Body of pancreas (tissue), 4 donors: ENCODE measurements at regions not wholly inside any gene's neighbourhood (a gene's known extent, or its start where the extent isn't known, plus 50 kb on each side); places are given as distances from the start of the nearest gene placed in this dataset. TPM values are rescaled to one million over a fixed set of nuclear protein-coding genes. Genes with fewer than 3 reads are reported as not detected.

Experiments
- ATAC-seq: fragments of 150-250 bp; one replicate; pipeline ENCODE4 v1.9.1; 2016
- DNase-seq, 4 donors: peaks; one replicate each; pipeline ENCODE4 v3.0.0-alpha.2; 2019
- H3K27ac ChIP-seq, 4 donors: fragments of 200-600 bp; sonication (generic); 1 replicate in 3 of 4; 2 replicates in 1 of 4; pipeline versions ENCODE4 v1.5.1 to v1.6.1; 2016 to 2019; ENCODE audit warnings: mild to moderate bottlenecking in 1 of 4, mixed read lengths in 1 of 4, moderate library complexity in 1 of 4
- H3K27me3 ChIP-seq, 2 donors: fragments of 200-600 bp; sonication (generic); one replicate each; pipeline ENCODE4 v1.6.0; 2016; ENCODE audit warnings: mild to moderate bottlenecking in 1 of 2
- H3K36me3 ChIP-seq, 2 donors: fragments of 200-600 bp; sonication (generic); replicated peaks in 1 of 2; 2 replicates each; pipeline ENCODE4 v1.5.1; 2016; ENCODE audit warnings: low read depth in 2 of 2; ENCODE audit not compliant: insufficient read depth in 1 of 2
- H3K4me1 ChIP-seq: fragments of 200-600 bp; sonication (generic); one replicate; pipeline ENCODE4 v1.6.0; 2016
- H3K4me3 ChIP-seq, 2 donors: fragments of 200-600 bp; sonication (generic); 1 replicate in 1 of 2; 2 replicates in 1 of 2; pipeline ENCODE4 v1.5.1; 2016 to 2019
- H3K9me3 ChIP-seq, 3 donors: fragments of 200-600 bp; sonication (generic); 1 replicate in 2 of 3; 2 replicates in 1 of 3; pipeline ENCODE4 v1.5.1; 2016
- POLR2A ChIP-seq, 3 donors: fragments of 450-650 bp; IDR thresholded peaks; one replicate each; pipeline ENCODE4 v1.6.1; 2016; ENCODE audit warnings: antibody characterized with exemption in 3 of 3, mild to moderate bottlenecking in 2 of 3
- WGBS, 2 donors: methylation state at CpG; one replicate each; pipeline ENCODE4 v1.1.5; 2017; 5-methylcytosine and 5-hydroxymethylcytosine counted together
- intact Hi-C: fragments of 100-400 bp; cut with DNase I; formaldehyde crosslinking; loops from one replicate; pipeline ENCODE4 v1.15.1; 2023
- microRNA-seq, 2 donors: library from miRNA; unstranded; fragments of <30 nt; microRNA quantifications; one replicate each; pipeline ENCODE4, GENCODE V29; 2016; ENCODE audit warnings: borderline number of aligned reads in 2 of 2, borderline replicate concordance in 2 of 2
- small RNA-seq: library from RNA; depleted of rRNA; stranded (forward); fragments of <200 nt; gene quantifications from one replicate; pipeline ENCODE3, GENCODE V24; 2016
- TF ChIP-seq, protein P1 (sequence below), 7 experiments: fragments of 450-650 bp in 4 of 7; fragments of 200-600 bp in 3 of 7; sonication (generic) in 3 of 7; IDR thresholded peaks; one replicate each; pipeline ENCODE4 v1.5.1; 2016 to 2019; ENCODE audit warnings: antibody characterized with exemption in 7 of 7

DNA sequence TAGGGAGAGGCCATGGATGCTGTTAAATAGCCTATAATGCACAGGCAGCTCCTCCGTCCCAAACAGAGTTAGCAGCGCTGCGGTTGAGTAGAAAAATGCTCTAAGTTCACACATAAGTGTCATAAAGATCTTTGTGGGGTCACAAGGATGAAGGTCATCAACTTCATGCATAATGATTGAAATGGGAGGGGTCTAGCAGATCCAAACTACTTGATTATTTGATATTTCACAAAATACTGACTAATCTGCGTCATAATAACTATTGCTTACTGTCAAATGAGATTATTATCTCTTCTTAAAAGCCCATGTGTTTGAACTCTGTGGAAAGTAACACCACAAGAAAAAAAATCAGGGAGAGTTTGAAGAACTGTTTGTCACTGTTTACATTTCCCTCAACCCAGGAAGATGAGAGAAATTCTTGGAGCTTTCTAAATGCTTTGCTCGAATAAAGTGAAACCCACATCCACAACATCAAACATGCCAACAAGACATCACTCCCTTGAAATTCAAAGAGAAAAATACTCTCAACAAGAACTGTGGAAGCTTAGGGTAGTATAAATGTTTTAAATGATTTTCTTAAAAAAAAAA is 50.5 kb upstream of the CREB1 start:
- peaks cover 11% of the 10 kb centered on the region for H3K4me1 ChIP-seq
- no peak for ATAC-seq
- no peaks in the 10 kb centered on the region for H3K9me3 ChIP-seq
- intact Hi-C loops = loop anchor here (5.0 kb wide), 1 partner anchor 777 kb away; no protein-coding TSS in a partner anchor
- H3K27me3 ChIP-seq = no peaks in the 10 kb centered on the region
- no peak for DNase-seq
- WGBS, 2 donors = 83 to 86% methylated on average over 5 of the region's 5 CpGs
- no peak for TF ChIP-seq POLR2A (IDR thresholded peaks at IDR 0.05)
- TF ChIP-seq, protein P1, sequence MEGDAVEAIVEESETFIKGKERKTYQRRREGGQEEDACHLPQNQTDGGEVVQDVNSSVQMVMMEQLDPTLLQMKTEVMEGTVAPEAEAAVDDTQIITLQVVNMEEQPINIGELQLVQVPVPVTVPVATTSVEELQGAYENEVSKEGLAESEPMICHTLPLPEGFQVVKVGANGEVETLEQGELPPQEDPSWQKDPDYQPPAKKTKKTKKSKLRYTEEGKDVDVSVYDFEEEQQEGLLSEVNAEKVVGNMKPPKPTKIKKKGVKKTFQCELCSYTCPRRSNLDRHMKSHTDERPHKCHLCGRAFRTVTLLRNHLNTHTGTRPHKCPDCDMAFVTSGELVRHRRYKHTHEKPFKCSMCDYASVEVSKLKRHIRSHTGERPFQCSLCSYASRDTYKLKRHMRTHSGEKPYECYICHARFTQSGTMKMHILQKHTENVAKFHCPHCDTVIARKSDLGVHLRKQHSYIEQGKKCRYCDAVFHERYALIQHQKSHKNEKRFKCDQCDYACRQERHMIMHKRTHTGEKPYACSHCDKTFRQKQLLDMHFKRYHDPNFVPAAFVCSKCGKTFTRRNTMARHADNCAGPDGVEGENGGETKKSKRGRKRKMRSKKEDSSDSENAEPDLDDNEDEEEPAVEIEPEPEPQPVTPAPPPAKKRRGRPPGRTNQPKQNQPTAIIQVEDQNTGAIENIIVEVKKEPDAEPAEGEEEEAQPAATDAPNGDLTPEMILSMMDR (IDR thresholded peaks at IDR 0.05) = no peak
- no peak overlapping the region for H3K4me3 ChIP-seq
- no peak overlapping the region for H3K27ac ChIP-seq
- no peaks in the 10 kb centered on the region for H3K36me3 ChIP-seq

Small RNA genes lying in the stretch of these regions (microRNA-seq; reads per million reads assigned to microRNA genes)
- 0 reads per million in 2 donors for gene MIR1302-4

Small RNA genes lying in the stretch of these regions (small RNA-seq; reads per million reads assigned to genes)
- not detected for gene MIR1302-4
